ENCODE measurements at regions not wholly inside any gene's neighbourhood (a gene's known extent, or its start where the extent isn't known, plus 50 kb on each side); places are given as distances from the start of the nearest gene placed in this dataset.

GRCh38 chr3:118671192-118671591 lies 363.5 kb downstream of the IGSF11 start:
- TF ChIP-seq CTCF (IDR thresholded peaks at IDR 0.05), result no peak
- no peak for TF ChIP-seq POLR2A (IDR thresholded peaks at IDR 0.05)
